ENCODE measurements at regions not wholly inside any gene's neighbourhood (a gene's known extent, or its start where the extent isn't known, plus 50 kb on each side); places are given as distances from the start of the nearest gene placed in this dataset.

DNA sequence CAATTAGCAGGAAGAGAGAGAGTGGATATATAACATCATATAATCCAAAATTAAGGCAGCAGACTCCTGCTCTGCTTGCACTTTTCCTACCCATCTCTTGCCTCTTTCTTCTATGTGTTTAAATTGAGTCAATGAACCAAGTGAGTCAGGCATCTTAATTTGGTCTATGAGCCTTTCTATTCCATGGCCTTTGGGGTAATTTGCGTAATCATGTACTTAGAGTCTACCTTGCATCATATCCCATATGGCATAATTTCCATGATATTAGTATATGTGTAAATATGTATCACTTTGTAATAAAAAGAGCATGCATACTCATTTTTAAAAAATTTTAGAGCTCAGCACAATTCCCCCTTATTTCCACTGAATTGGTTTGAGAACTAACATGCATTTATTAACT lies 555.2 kb downstream of the STK39 start:
- Histone ChIP-seq H3K9me3 (ENCODE audit: insufficient read depth in 2 of 2, low read depth in 1 of 2, low read length in 1 of 2) (no peaks in the 10 kb centered on the region), H2BK20ac (ENCODE audit: low read length) (no peak overlapping the region), H3K27ac (ENCODE audit: low read depth, low read length) (no peak overlapping the region), H3K23ac (ENCODE audit: insufficient read length) (no peak overlapping the region), H3K36me3 (ENCODE audit: control insufficient read depth in 2 of 4, insufficient read depth in 4 of 4, low read length in 3 of 4) (no peaks in the 10 kb centered on the region), H3K4me1 (replicated peaks in 1 of 4; ENCODE audit: control insufficient read depth in 3 of 4, insufficient read depth in 4 of 4, low read length in 3 of 4) (peaks cover 0 to 2% (median 2%) of the 10 kb centered on the region in 4 experiments; a peak in 3 of 7 replicates), H2BK12ac (ENCODE audit: low read depth, low read length) (no peak overlapping the region), H3K4me3 (ENCODE audit: extremely low read depth in 1 of 4, insufficient read depth in 2 of 4, low read depth in 3 of 4, low read length in 4 of 4) (no peak overlapping the region), H3K18ac (ENCODE audit: extremely low read depth, low read length) (no peak overlapping the region), H4K8ac (ENCODE audit: extremely low read depth, insufficient read depth, low read length) (no peak overlapping the region), H2AK5ac (ENCODE audit: low read depth, low read length) (no peak overlapping the region), H3K14ac (ENCODE audit: insufficient read length) (no peak overlapping the region), H3K9ac (replicated peaks in 1 of 4; ENCODE audit: extremely low read depth in 1 of 4, low read depth in 3 of 4, low read length in 3 of 4) (no peak overlapping the region), H3K4me2 (ENCODE audit: insufficient read depth in 1 of 2, low read depth in 2 of 2, low read length in 2 of 2) (no peak overlapping the region), H3K79me2 (ENCODE audit: control insufficient read depth in 1 of 2, insufficient read depth in 2 of 2, low read length in 2 of 2) (no peaks in the 10 kb centered on the region), H4K20me1 (replicated peaks in 1 of 2; ENCODE audit: control insufficient read depth in 1 of 2, insufficient read depth in 2 of 2, low read length in 2 of 2) (no peaks in the 10 kb centered on the region), H4K5ac (ENCODE audit: insufficient read length, low read depth, low read length) (no peak overlapping the region), H3K56ac (replicated peaks; ENCODE audit: insufficient read length, low read depth, low read length) (no peak overlapping the region), H3K27me3 (replicated peaks in 1 of 4; ENCODE audit: control insufficient read depth in 3 of 4, extremely low read depth in 1 of 4, insufficient read depth in 3 of 4, low read length in 3 of 4) (peaks cover 0 to 1% (median 0%) of the 10 kb centered on the region in 4 experiments; a peak in 1 of 7 replicates), H3K4ac (replicated peaks; ENCODE audit: insufficient read length, low read depth, low read length) (no peak overlapping the region), H2BK15ac (ENCODE audit: low read length) (no peak overlapping the region), H3K79me1 (ENCODE audit: low read depth, low read length) (no peaks in the 10 kb centered on the region), H2BK5ac (ENCODE audit: low read depth, low read length) (no peak overlapping the region), H3K23me2 (ENCODE audit: low read depth, low read length) (no peaks in the 10 kb centered on the region), H4K91ac (replicated peaks; ENCODE audit: insufficient read length, low read length) (no peak overlapping the region), H2BK120ac (replicated peaks; ENCODE audit: low read depth, low read length) (no peak overlapping the region), H2AFZ (ENCODE audit: low read length) (no peak overlapping the region)
- no peak for TF ChIP-seq CHD1 (IDR thresholded peaks at IDR 0.05; ENCODE audit: low read depth, low read length)
- TF ChIP-seq, protein P1, sequence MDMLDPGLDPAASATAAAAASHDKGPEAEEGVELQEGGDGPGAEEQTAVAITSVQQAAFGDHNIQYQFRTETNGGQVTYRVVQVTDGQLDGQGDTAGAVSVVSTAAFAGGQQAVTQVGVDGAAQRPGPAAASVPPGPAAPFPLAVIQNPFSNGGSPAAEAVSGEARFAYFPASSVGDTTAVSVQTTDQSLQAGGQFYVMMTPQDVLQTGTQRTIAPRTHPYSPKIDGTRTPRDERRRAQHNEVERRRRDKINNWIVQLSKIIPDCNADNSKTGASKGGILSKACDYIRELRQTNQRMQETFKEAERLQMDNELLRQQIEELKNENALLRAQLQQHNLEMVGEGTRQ (IDR thresholded peaks at IDR 0.05; ENCODE audit: low read length): no peak
- 90% methylated on average over 1 of the region's 1 CpG; no CpG with 5 or more reads in 1 of the 2 experiments for WGBS, 2 experiments (ENCODE audit: extremely low coverage in 1 of 2, insufficient coverage in 1 of 2, insufficient read length in 1 of 2, insufficient replicate concordance in 2 of 2, low coverage in 1 of 2, low lambda C conversion rate in 2 of 2, missing lambda C conversion rate in 1 of 2)
- DNase-seq (ENCODE audit: low read depth in 1 of 2, low spot score in 2 of 2) (no peak), FAIRE-seq (no peak)
- CTCF ChIA-PET (ENCODE audit: partially characterized antibody): interaction anchor here (0.8 to 0.9 kb wide), 2 partner anchors 8 to 22 kb away, joined by 3 read pairs; no protein-coding TSS in a partner anchor
- POLR2A ChIA-PET (ENCODE audit: partially characterized antibody): no interaction called here
